DOHH2 (cell line): ENCODE measurements at regions not wholly inside any gene's neighbourhood (a gene's known extent, or its start where the extent isn't known, plus 50 kb on each side); places are given as distances from the start of the nearest gene placed in this dataset.

Experiments used
- H3F3A ChIP-seq: fragments of 200-600 bp; sonication (generic), shearing (Covaris generic); 2 replicates; pipeline ENCODE4 v1.6.0; 2016; ENCODE audit warnings: antibody characterized with exemption, mild to moderate bottlenecking; ENCODE audit not compliant: control insufficient read depth, insufficient read depth
- H3K27ac ChIP-seq: fragments of 200-600 bp; sonication (generic); 2 replicates; pipeline ENCODE4 v1.5.1; 2014; ENCODE audit warnings: low read depth, mild to moderate bottlenecking, low read length, moderate library complexity
- H3K27me3 ChIP-seq: fragments of 200-600 bp; sonication (generic); 2 replicates; pipeline ENCODE4 v1.6.1; 2014; ENCODE audit warnings: mild to moderate bottlenecking, low read length, mixed read lengths; ENCODE audit not compliant: control insufficient read depth
- H3K36me3 ChIP-seq: fragments of 200-600 bp; sonication (generic); 2 replicates; pipeline ENCODE4 v1.6.1; 2014; ENCODE audit warnings: mild to moderate bottlenecking, low read length, moderate library complexity, mixed read lengths; ENCODE audit not compliant: control insufficient read depth
- H3K4me1 ChIP-seq: fragments of 200-600 bp; sonication (generic); 2 replicates; pipeline ENCODE4 v1.6.1; 2014; ENCODE audit warnings: mild to moderate bottlenecking, low read length, mixed read lengths; ENCODE audit not compliant: control insufficient read depth
- H3K4me2 ChIP-seq: fragments of 200-600 bp; sonication (generic); 2 replicates; pipeline ENCODE4 v1.6.0; 2014; ENCODE audit warnings: mild to moderate bottlenecking, low read length, moderate library complexity
- H3K4me3 ChIP-seq: fragments of 200-600 bp; sonication (generic); 2 replicates; pipeline ENCODE4 v1.5.1; 2014; ENCODE audit warnings: mild to moderate bottlenecking, low read length, mixed read lengths
- H3K79me2 ChIP-seq: fragments of 200-600 bp; sonication (generic); 2 replicates; pipeline ENCODE4 v1.6.1; 2014; ENCODE audit warnings: mild to moderate bottlenecking, low read length, mixed read lengths; ENCODE audit not compliant: control insufficient read depth
- H3K9me2 ChIP-seq: fragments of 200-600 bp; sonication (generic); replicated peaks from 2 replicates; pipeline ENCODE4 v1.6.1; 2014; ENCODE audit warnings: mild to moderate bottlenecking, low read length, mixed read lengths; ENCODE audit not compliant: control insufficient read depth
- H3K9me3 ChIP-seq: fragments of 200-600 bp; sonication (generic); 2 replicates; pipeline ENCODE4 v1.6.1; 2014; ENCODE audit warnings: antibody characterized with exemption, low read length, mixed read lengths; ENCODE audit not compliant: control insufficient read depth, insufficient read depth
- H4K20me1 ChIP-seq: fragments of 200-600 bp; sonication (generic); 2 replicates; pipeline ENCODE4 v1.6.0; 2014; ENCODE audit warnings: low read depth, mild to moderate bottlenecking, antibody characterized with exemption, low read length, moderate library complexity; ENCODE audit not compliant: control insufficient read depth, insufficient read depth
- EZH2phosphoT487 ChIP-seq: fragments of 200-600 bp; sonication (generic); IDR thresholded peaks from 2 replicates; pipeline ENCODE4 v1.6.1; 2017; ENCODE audit warnings: borderline replicate concordance, mild to moderate bottlenecking, antibody characterized with exemption, low read length, moderate library complexity, mixed read lengths
- TF ChIP-seq, protein P1 (sequence below): fragments of 200-600 bp; sonication (generic); IDR thresholded peaks from one replicate; pipeline ENCODE4 v1.5.1; 2014; ENCODE audit warnings: antibody characterized with exemption, mild to moderate bottlenecking, low read depth, low read length; ENCODE audit not compliant: poor library complexity, severe bottlenecking

DNA sequence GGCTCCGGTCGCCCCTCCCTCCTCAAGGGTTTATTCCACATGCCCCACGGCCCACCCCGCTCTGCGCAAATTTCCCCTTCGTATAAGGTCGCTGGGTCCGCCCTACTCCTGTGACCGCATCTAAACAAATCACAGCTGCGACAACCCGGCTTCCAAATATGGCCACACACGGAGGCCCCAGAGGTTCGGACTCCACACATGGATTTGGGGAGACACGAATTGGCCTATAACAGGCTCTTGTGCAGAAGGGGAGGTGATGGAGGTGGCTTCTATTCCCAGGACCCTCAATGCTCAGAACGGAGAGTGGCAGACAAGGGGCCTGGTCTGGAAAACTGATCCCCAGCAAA lies 90.1 kb downstream of the FOXL3 start:
- Histone ChIP-seq H3K27ac (no peak overlapping the region), H3K9me3 (peaks cover 33% of the 10 kb centered on the region; the same call in 1 of the 2 replicates), H3K9me2 (no peaks in the 10 kb centered on the region), H4K20me1 (no peaks in the 10 kb centered on the region), H3K4me1 (no peaks in the 10 kb centered on the region), H3K27me3 (no peaks in the 10 kb centered on the region), H3F3A (no peaks in the 10 kb centered on the region), H3K36me3 (no peaks in the 10 kb centered on the region), H3K79me2 (no peaks in the 10 kb centered on the region), H3K4me3 (no peak overlapping the region), H3K4me2 (no peak overlapping the region)
- TF ChIP-seq, protein P1, sequence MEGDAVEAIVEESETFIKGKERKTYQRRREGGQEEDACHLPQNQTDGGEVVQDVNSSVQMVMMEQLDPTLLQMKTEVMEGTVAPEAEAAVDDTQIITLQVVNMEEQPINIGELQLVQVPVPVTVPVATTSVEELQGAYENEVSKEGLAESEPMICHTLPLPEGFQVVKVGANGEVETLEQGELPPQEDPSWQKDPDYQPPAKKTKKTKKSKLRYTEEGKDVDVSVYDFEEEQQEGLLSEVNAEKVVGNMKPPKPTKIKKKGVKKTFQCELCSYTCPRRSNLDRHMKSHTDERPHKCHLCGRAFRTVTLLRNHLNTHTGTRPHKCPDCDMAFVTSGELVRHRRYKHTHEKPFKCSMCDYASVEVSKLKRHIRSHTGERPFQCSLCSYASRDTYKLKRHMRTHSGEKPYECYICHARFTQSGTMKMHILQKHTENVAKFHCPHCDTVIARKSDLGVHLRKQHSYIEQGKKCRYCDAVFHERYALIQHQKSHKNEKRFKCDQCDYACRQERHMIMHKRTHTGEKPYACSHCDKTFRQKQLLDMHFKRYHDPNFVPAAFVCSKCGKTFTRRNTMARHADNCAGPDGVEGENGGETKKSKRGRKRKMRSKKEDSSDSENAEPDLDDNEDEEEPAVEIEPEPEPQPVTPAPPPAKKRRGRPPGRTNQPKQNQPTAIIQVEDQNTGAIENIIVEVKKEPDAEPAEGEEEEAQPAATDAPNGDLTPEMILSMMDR = no peak
- TF ChIP-seq EZH2phosphoT487 = no peak

DNA sequence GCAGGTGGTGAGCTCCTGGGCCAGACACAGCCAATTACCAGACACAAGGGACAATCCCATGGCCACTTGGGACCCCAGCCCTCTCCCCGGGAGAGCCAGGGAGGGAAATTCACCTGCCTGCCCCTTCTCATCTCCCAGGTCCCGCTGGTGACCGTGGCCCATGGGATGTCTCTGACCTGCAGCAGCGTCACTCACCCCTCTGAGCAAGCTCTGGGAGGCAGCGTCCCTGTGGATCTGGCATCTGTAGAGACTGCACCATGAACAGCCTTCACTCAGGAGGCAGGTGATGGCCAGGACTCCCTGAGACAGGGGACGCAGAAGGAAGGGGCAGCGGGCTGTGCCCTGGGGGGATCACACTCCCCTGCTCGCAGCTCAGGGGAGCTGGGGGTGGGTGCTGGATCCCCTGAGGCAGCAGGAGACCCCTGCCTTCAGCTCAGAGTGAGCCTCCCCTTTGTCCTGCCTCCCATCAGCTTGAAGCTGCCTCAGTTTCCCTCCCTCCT lies 90.8 kb downstream of the FOXL3 start:
- Histone ChIP-seq H3K4me2 (no peak overlapping the region), H3K9me3 (peaks cover 37% of the 10 kb centered on the region; the same call in 1 of the 2 replicates), H3K27me3 (no peaks in the 10 kb centered on the region), H4K20me1 (no peaks in the 10 kb centered on the region), H3K4me1 (no peaks in the 10 kb centered on the region), H3K36me3 (no peaks in the 10 kb centered on the region), H3F3A (no peaks in the 10 kb centered on the region), H3K79me2 (no peaks in the 10 kb centered on the region), H3K4me3 (no peak overlapping the region), H3K9me2 (no peaks in the 10 kb centered on the region), H3K27ac (no peak overlapping the region)
- TF ChIP-seq EZH2phosphoT487 = no peak
- TF ChIP-seq, protein P1 = no peak

DNA sequence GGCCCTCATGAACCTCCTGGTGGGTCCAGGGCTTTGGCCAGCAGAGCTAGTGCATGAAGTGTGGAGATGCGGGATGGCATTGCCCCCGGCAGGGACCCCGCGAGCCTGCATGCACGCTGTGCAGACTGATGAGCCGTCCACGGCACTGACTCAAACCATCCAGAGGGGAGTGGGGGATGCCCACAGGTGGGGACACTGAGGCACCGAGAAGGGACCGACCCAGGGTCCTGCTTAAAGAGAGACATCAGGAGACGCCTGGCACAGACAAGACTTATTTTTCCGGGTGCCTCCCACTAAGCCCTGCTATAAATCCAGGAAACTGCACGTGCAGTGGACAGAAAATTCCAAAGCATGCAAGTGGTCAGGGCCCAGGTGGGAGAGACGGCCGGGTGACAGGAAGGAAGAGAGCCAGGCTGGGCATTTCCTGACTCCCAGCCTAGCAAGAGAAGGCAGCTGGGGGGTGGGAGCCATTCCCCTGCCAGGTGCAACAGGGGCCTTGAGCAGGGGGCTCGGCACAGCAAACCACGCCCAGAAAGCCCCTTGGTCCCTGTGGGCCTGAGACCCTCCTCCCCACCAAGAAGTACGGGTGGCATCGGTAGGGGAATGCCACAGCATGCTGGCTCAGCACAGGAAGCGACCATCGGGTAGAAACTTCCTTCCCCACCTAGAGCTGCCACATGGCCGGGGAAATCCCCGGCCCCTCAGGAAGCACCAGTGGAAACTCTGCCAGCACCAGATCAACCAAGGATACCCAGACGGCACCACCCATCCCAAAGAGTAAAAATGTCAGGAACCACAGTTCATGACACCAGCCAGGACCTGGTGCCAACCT lies 91.5 kb downstream of the FOXL3 start:
- no peak overlapping the region for H3K4me3 ChIP-seq
- H3K27me3 ChIP-seq = no peaks in the 10 kb centered on the region
- H3K9me3 ChIP-seq = peaks cover 35% of the 10 kb centered on the region; the same call in 1 of the 2 replicates
- H3K79me2 ChIP-seq = no peaks in the 10 kb centered on the region
- no peaks in the 10 kb centered on the region for H4K20me1 ChIP-seq
- no peaks in the 10 kb centered on the region for H3K36me3 ChIP-seq
- no peaks in the 10 kb centered on the region for H3K4me1 ChIP-seq
- TF ChIP-seq, protein P1 = no peak
- no peak overlapping the region for H3K4me2 ChIP-seq
- H3K27ac ChIP-seq = no peak overlapping the region
- no peaks in the 10 kb centered on the region for H3K9me2 ChIP-seq
- H3F3A ChIP-seq = no peaks in the 10 kb centered on the region
